ENCODE measurements at regions not wholly inside any gene's neighbourhood (a gene's known extent, or its start where the extent isn't known, plus 50 kb on each side); places are given as distances from the start of the nearest gene placed in this dataset.

- no peak for TF ChIP-seq CTCF (IDR thresholded peaks at IDR 0.05)
- no peak for TF ChIP-seq POLR2A (IDR thresholded peaks at IDR 0.05)
Measured at GRCh38 chr7:82559193-82559805, 115.7 kb upstream of the CACNA2D1 start.

Data from Peyer's patch (tissue), 4 donors.